ENCODE measurements at regions not wholly inside any gene's neighbourhood (a gene's known extent, or its start where the extent isn't known, plus 50 kb on each side); places are given as distances from the start of the nearest gene placed in this dataset.

DNA sequence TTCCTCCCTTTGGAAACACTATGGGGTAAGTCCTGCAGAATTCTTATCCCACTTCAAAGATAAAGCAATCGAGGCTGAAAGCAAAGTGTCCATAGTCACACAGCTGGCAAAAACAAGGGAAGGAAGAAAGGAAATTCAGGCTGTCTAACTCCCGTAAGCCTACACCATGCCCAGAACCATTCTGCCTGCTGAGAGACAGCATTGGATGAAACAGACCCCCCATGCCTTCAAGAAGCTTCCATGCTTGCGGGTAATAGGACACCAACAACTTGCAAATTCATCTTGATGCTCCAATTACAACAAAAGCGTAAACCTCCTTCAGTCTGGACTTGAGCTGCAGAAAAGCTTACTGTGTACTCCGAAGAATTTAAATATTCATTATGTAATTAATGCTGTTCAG, 181.1 kb upstream of the WWC1 start:
- TF ChIP-seq, protein P1, sequence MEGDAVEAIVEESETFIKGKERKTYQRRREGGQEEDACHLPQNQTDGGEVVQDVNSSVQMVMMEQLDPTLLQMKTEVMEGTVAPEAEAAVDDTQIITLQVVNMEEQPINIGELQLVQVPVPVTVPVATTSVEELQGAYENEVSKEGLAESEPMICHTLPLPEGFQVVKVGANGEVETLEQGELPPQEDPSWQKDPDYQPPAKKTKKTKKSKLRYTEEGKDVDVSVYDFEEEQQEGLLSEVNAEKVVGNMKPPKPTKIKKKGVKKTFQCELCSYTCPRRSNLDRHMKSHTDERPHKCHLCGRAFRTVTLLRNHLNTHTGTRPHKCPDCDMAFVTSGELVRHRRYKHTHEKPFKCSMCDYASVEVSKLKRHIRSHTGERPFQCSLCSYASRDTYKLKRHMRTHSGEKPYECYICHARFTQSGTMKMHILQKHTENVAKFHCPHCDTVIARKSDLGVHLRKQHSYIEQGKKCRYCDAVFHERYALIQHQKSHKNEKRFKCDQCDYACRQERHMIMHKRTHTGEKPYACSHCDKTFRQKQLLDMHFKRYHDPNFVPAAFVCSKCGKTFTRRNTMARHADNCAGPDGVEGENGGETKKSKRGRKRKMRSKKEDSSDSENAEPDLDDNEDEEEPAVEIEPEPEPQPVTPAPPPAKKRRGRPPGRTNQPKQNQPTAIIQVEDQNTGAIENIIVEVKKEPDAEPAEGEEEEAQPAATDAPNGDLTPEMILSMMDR (IDR thresholded peaks at IDR 0.05): no peak
- TF ChIP-seq POLR2A (IDR thresholded peaks at IDR 0.05): no peak
